K562 (cell line): ENCODE measurements at regions not wholly inside any gene's neighbourhood (a gene's known extent, or its start where the extent isn't known, plus 50 kb on each side); places are given as distances from the start of the nearest gene placed in this dataset.

Experiments
- ATAC-seq: fragments of 200-7000 bp; cut with Tn5 transposase; 3 replicates; pipeline ENCODE4 v1.9.1; 2020; ENCODE audit warnings: moderate library complexity
- BruUV-seq: library from RNA; stranded (reverse); fragments of 400-500 nt; replicated peaks from 2 replicates; lab custom pipeline; 2021; lab: Mats Ljungman, UMichigan
- CTCF ChIA-PET: fragments of 300-600 bp; formaldehyde crosslinking; extraction: SDS; loops from one replicate; lab custom pipeline; 2021; ENCODE audit warnings: low intra/inter-chr PET ratio; lab: Yijun Ruan, JAX
- POLR2A ChIA-PET: fragments of 300-600, 350-650 bp; sonication (Branson Sonifier 250); formaldehyde crosslinking; extraction: SDS; loops from one replicate; lab custom pipeline; 2021; ENCODE audit warnings: antibody characterized with exemption, inconsistent platforms; lab: Yijun Ruan, JAX
- DNase-seq, 4 experiments: peaks; one replicate each; pipeline versions ENCODE4 v3.0.0 to v3.0.0-alpha.2; 2011 to 2018; ENCODE audit warnings: low spot score in 3 of 4, mixed read lengths in 3 of 4; ENCODE audit errors: extremely low read depth in 1 of 4
- FAIRE-seq: peaks from 2 replicates; lab custom pipeline; 2011; peaks lifted over from hg19 to GRCh38; lab: Jason Lieb, UNC
- H2AFZ ChIP-seq: 2 replicates; pipeline ENCODE4 v1.6.0; 2011; ENCODE audit warnings: low read depth, low read length, control low read depth, inconsistent platforms
- H3K27ac ChIP-seq: fragments of 200-600 bp; 3 replicates; pipeline ENCODE4 v1.8.0; 2011; ENCODE audit warnings: low read depth, mild to moderate bottlenecking, control low read depth, inconsistent platforms, low read length, moderate library complexity, mixed read lengths; ENCODE audit errors: extremely low read depth
- H3K27me3 ChIP-seq, 2 experiments: fragments of 300-600 bp in 1 of 2; 2 replicates in 1 of 2; 3 replicates in 1 of 2; pipeline versions ENCODE4 v1.6.0 to v1.8.0; 2011; ENCODE audit warnings: inconsistent platforms in 2 of 2, low read length in 2 of 2, mild to moderate bottlenecking in 1 of 2, mixed read lengths in 1 of 2, moderate library complexity in 1 of 2; ENCODE audit not compliant: control insufficient read depth in 2 of 2, insufficient read depth in 2 of 2
- H3K36me3 ChIP-seq: fragments of 300-600 bp; 3 replicates; pipeline ENCODE4 v1.8.0; 2011; ENCODE audit warnings: mild to moderate bottlenecking, low read length, inconsistent platforms; ENCODE audit not compliant: control insufficient read depth, insufficient read depth
- H3K4me1 ChIP-seq, 2 experiments: fragments of 200-600 bp in 1 of 2; replicated peaks in 1 of 2; 2 replicates in 1 of 2; 3 replicates in 1 of 2; pipeline versions ENCODE4 v1.5.1 to v1.8.0; 2011; ENCODE audit warnings: inconsistent platforms in 2 of 2, low read length in 2 of 2, mild to moderate bottlenecking in 1 of 2, mixed read lengths in 1 of 2, moderate library complexity in 1 of 2; ENCODE audit not compliant: control insufficient read depth in 2 of 2, insufficient read depth in 2 of 2
- H3K4me2 ChIP-seq: 2 replicates; pipeline ENCODE4 v1.6.1; 2011; ENCODE audit warnings: low read length, control low read depth, inconsistent platforms, mixed read lengths; ENCODE audit not compliant: insufficient read depth
- H3K4me3 ChIP-seq: fragments of 200-600 bp; sonication (generic), shearing (Covaris generic); 2 replicates; pipeline ENCODE4 v1.5.1; 2016; ENCODE audit warnings: control low read depth, inconsistent platforms
- H3K79me2 ChIP-seq: fragments of 200-600 bp; 3 replicates; pipeline ENCODE4 v1.8.0; 2011; ENCODE audit warnings: low read length, inconsistent platforms; ENCODE audit not compliant: control insufficient read depth, insufficient read depth
- H3K9ac ChIP-seq, 2 experiments: 2 replicates each; pipeline versions ENCODE4 v1.6.0 to v1.6.1; 2011; ENCODE audit warnings: low read depth in 2 of 2, low read length in 2 of 2, control low read depth in 1 of 2, inconsistent platforms in 1 of 2, mild to moderate bottlenecking in 1 of 2, mixed read lengths in 1 of 2; ENCODE audit not compliant: insufficient read depth in 1 of 2
- H3K9me1 ChIP-seq: one replicate; pipeline ENCODE4 v1.6.0; 2011; ENCODE audit warnings: inconsistent platforms, mild to moderate bottlenecking, low read length, moderate library complexity; ENCODE audit not compliant: control insufficient read depth, insufficient read depth
- H3K9me3 ChIP-seq: replicated peaks from 2 replicates; pipeline ENCODE4 v1.5.1; 2011; ENCODE audit warnings: low read depth, low read length, inconsistent platforms; ENCODE audit not compliant: control insufficient read depth, insufficient read depth
- H4K20me1 ChIP-seq: replicated peaks from 2 replicates; pipeline ENCODE4 v1.6.1; 2011; ENCODE audit warnings: low read length, inconsistent platforms, mixed read lengths; ENCODE audit not compliant: control insufficient read depth, insufficient read depth
- KDM5B ChIP-seq: fragments of 200-600 bp; sonication (generic); IDR thresholded peaks from 2 replicates; pipeline ENCODE4 v1.6.1; 2012; ENCODE audit warnings: low read depth, mild to moderate bottlenecking, moderate library complexity, low read length, control low read depth, inconsistent platforms; ENCODE audit not compliant: insufficient replicate concordance
- MECOM ChIP-seq: fragments of 250-450 bp; sonication (Bioruptor Pico); IDR thresholded peaks from 2 replicates; pipeline ENCODE4 v1.8.0; 2022; ENCODE audit warnings: inconsistent platforms
- MED1 ChIP-seq: sonication (generic); formaldehyde crosslinking; IDR thresholded peaks from 2 replicates; pipeline ENCODE4 v1.8.1; 2023; ENCODE audit warnings: missing genetic modification reagents, borderline replicate concordance
- MEF2D ChIP-seq: conservative IDR thresholded peaks from 2 replicates; pipeline ENCODE4 v1.6.1; 2016; ENCODE audit warnings: low read depth, missing genetic modification characterization, missing compliant biosample characterization
- ZNF41 ChIP-seq: fragments of 250-450 bp; sonication (Bioruptor Pico); conservative IDR thresholded peaks from 2 replicates; pipeline ENCODE4 v1.4.0; 2020; ENCODE audit warnings: mild to moderate bottlenecking
- WGBS: fragments of 100-300 bp; shearing (Covaris generic); methylation state at CpG from one replicate; pipeline ENCODE4 v1.1.6; 2016; ENCODE audit warnings: low coverage, mixed read lengths; ENCODE audit not compliant: insufficient coverage; ENCODE audit errors: missing lambda C conversion rate; 5-methylcytosine and 5-hydroxymethylcytosine counted together
- in situ Hi-C: fragments of 300-500 bp; cut with MboI; formaldehyde crosslinking; loops from 4 replicates; pipeline ENCODE4 v1.15.0; 2018; ENCODE audit warnings: inconsistent platforms, mixed read lengths
- intact Hi-C: fragments of 100-400 bp; cut with micrococcal nuclease; formaldehyde crosslinking; loops from 2 replicates; pipeline ENCODE4 v1.14.2; 2022
- TF ChIP-seq, protein P1 (sequence below): fragments of 450-650 bp; IDR thresholded peaks from 2 replicates; pipeline ENCODE4 v1.6.1; 2014; ENCODE audit warnings: low read depth, mild to moderate bottlenecking, moderate library complexity, borderline replicate concordance

DNA sequence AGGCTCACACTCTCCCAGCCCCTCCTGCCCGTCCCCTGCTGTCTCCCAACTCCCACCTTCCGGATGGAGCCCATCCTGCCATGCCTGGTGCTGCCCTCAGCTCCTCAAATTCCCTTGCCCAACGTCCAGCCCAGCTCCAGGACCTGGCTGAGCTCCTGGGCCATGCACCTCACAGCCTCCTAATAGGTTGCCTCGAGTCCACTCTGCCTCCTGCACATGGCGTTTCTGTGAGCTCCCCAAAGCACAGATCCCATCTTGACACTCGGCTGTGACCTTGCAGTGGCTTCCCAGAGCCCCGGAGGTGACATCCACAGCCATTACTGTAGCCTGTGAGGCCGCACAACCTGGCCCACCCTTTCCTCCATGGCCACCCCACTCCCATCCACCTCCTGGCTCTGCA, 191.9 kb upstream of the SALL3 start (continued):
- TF ChIP-seq, protein P1, sequence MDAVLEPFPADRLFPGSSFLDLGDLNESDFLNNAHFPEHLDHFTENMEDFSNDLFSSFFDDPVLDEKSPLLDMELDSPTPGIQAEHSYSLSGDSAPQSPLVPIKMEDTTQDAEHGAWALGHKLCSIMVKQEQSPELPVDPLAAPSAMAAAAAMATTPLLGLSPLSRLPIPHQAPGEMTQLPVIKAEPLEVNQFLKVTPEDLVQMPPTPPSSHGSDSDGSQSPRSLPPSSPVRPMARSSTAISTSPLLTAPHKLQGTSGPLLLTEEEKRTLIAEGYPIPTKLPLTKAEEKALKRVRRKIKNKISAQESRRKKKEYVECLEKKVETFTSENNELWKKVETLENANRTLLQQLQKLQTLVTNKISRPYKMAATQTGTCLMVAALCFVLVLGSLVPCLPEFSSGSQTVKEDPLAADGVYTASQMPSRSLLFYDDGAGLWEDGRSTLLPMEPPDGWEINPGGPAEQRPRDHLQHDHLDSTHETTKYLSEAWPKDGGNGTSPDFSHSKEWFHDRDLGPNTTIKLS = no peak
- no peak for TF ChIP-seq MEF2D (tag)
- TF ChIP-seq ZNF41 (CRISPR knock-in tag) = no peak
- no peak for TF ChIP-seq MED1 (CRISPR knock-in tag)
- TF ChIP-seq KDM5B = no peak

DNA sequence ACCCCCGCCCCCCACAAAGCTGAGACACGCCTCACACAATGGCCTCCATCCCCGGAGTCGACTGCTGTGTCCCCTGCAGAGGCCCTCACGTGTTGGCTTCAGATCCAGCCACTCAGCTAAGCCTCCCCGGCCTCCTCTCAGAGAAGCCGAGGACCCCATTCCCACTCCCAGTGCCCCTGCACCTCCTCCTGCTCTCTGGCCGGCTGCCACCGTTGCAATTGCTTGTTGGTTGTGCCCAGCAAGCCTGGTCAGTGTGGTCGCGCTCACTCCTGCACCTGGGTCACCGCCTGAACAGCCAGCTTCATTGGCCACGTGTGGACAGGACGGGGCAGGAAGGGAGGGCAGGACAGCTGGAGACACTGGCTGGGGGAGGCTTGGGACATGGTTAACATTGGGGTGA, 191.5 kb upstream of the SALL3 start:
- POLR2A ChIA-PET = interaction anchor here (0.6 to 0.7 kb wide), 2 partner anchors 48 to 524 kb away, joined by 3 read pairs; no protein-coding TSS in a partner anchor
- no peaks in the 10 kb centered on the region for H4K20me1 ChIP-seq
- DNase-seq (no peak), ATAC-seq (no peak), FAIRE-seq (no peak)
- no peak overlapping the region for H3K4me3 ChIP-seq
- peaks cover 0 to 23% of the 10 kb centered on the region in 2 experiments; a peak in 2 of 5 replicates for H3K27me3 ChIP-seq
- H3K4me2 ChIP-seq = no peak overlapping the region
- TF ChIP-seq MECOM (CRISPR knock-in tag) = no peak
- no peaks in the 10 kb centered on the region for H3K9me1 ChIP-seq
- in situ Hi-C loops (no loop called here), intact Hi-C loops (no loop called here)
- no peak overlapping the region for H3K9ac ChIP-seq
- no TSS peak for BruUV-seq
- H3K79me2 ChIP-seq = no peaks in the 10 kb centered on the region
- 0% methylated on average over 3 of the region's 14 CpGs for WGBS
- H3K9me3 ChIP-seq = no peaks in the 10 kb centered on the region
- CTCF ChIA-PET = no interaction called here
- H3K4me1 ChIP-seq = no peaks in the 10 kb centered on the region; a peak in 1 of 5 replicates
- H2AFZ ChIP-seq = no peak overlapping the region
- no peaks in the 10 kb centered on the region for H3K36me3 ChIP-seq
- no peak overlapping the region for H3K27ac ChIP-seq
